ENCODE measurements at regions not wholly inside any gene's neighbourhood (a gene's known extent, or its start where the extent isn't known, plus 50 kb on each side); places are given as distances from the start of the nearest gene placed in this dataset.

- TF ChIP-seq CTCF (IDR thresholded peaks at IDR 0.05; ENCODE audit: insufficient read depth in 1 of 2, low read depth in 1 of 2, low read length in 1 of 2, severe bottlenecking in 1 of 2, unreplicated experiment in 1 of 2): no peak
- H3K36me3 ChIP-seq (ENCODE audit: control insufficient read depth, insufficient read depth, low read length): no peaks in the 10 kb centered on the region
- H3K4me1 Mint-ChIP-seq (ENCODE audit: low read depth, unreplicated experiment): no peaks in the 10 kb centered on the region
- no peaks in the 10 kb centered on the region for H3K9me3 Mint-ChIP-seq (ENCODE audit: unreplicated experiment)
- no peaks in the 10 kb centered on the region for H3K27me3 ChIP-seq (replicated peaks; ENCODE audit: control insufficient read depth, insufficient read depth, low read length)
- H3K4me1 ChIP-seq: 0 out of 2 replicates have a peak, but pooled peaks cover under 1% of the 10 kb centered on the region
- H3K4me3 ChIP-seq (ENCODE audit: low read depth, low read length): no peak overlapping the region
- no peaks in the 10 kb centered on the region for H3K9me3 ChIP-seq
- peaks cover 2% of the 10 kb centered on the region for H3K27me3 Mint-ChIP-seq (ENCODE audit: insufficient read depth, unreplicated experiment)
- intact Hi-C loops (cut with micrococcal nuclease; ENCODE audit: unreplicated experiment): no loop called here
- BruUV-seq (replicated peaks): no TSS peak
- CTCF ChIA-PET: no interaction called here
- H3K27ac Mint-ChIP-seq (ENCODE audit: unreplicated experiment): no peak overlapping the region
- H3K4me3 Mint-ChIP-seq (ENCODE audit: unreplicated experiment): no peak overlapping the region
- DNase-seq: no peak
- POLR2A ChIA-PET: no interaction called here
- no peaks in the 10 kb centered on the region for H3K36me3 Mint-ChIP-seq (ENCODE audit: insufficient read depth, unreplicated experiment)
Observed at GRCh38 chr2:36169843-36170242, 185.7 kb upstream of the CRIM1 start.

DNA sequence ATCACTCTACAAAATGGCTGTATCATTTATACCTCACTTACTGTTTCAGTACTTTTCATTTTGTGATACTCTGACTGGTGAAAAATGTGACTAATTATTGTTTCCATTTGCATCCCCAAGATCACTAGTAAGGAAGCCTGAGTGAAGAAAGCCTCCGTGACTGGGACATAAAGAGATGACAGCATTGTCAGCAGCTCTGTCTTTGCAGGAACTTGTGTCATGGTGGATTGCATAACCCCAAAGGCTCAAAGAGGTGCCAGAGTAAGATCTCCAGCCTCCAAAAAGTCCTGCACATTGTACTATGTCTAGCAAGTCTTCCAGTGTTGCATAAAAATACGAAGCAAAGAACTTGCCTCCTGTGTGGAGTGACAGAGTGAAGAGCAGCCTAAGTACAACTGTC, 187.5 kb upstream of the CRIM1 start:
- no peaks in the 10 kb centered on the region for H3K36me3 Mint-ChIP-seq (ENCODE audit: insufficient read depth, unreplicated experiment)
- H3K27ac Mint-ChIP-seq (ENCODE audit: unreplicated experiment): no peak overlapping the region
- no TSS peak for BruUV-seq (replicated peaks)
- H3K27me3 Mint-ChIP-seq (ENCODE audit: insufficient read depth, unreplicated experiment): peaks cover 2% of the 10 kb centered on the region
- Histone ChIP-seq H3K4me3 (ENCODE audit: low read depth, low read length) (no peak overlapping the region), H3K9me3 (no peaks in the 10 kb centered on the region), H3K27me3 (replicated peaks; ENCODE audit: control insufficient read depth, insufficient read depth, low read length) (no peaks in the 10 kb centered on the region), H3K4me1 (0 out of 2 replicates have a peak, but pooled peaks cover 3% of the 10 kb centered on the region), H3K36me3 (ENCODE audit: control insufficient read depth, insufficient read depth, low read length) (no peaks in the 10 kb centered on the region)
- ChIA-PET CTCF (no interaction called here), POLR2A (no interaction called here)
- no peaks in the 10 kb centered on the region for H3K4me1 Mint-ChIP-seq (ENCODE audit: low read depth, unreplicated experiment)
- no peak for TF ChIP-seq CTCF (IDR thresholded peaks at IDR 0.05; ENCODE audit: insufficient read depth in 1 of 2, low read depth in 1 of 2, low read length in 1 of 2, severe bottlenecking in 1 of 2, unreplicated experiment in 1 of 2)
- H3K4me3 Mint-ChIP-seq (ENCODE audit: unreplicated experiment): no peak overlapping the region
- intact Hi-C loops (cut with micrococcal nuclease; ENCODE audit: unreplicated experiment): no loop called here
- H3K9me3 Mint-ChIP-seq (ENCODE audit: unreplicated experiment): no peaks in the 10 kb centered on the region
- DNase-seq: no peak

- Histone ChIP-seq H3K27me3 (replicated peaks; ENCODE audit: control insufficient read depth, insufficient read depth, low read length) (no peaks in the 10 kb centered on the region), H3K36me3 (ENCODE audit: control insufficient read depth, insufficient read depth, low read length) (no peaks in the 10 kb centered on the region), H3K4me3 (ENCODE audit: low read depth, low read length) (no peak overlapping the region), H3K4me1 (0 out of 2 replicates have a peak, but pooled peaks cover 3% of the 10 kb centered on the region), H3K9me3 (no peaks in the 10 kb centered on the region)
- Mint-ChIP-seq H3K4me1 (ENCODE audit: low read depth, unreplicated experiment) (no peaks in the 10 kb centered on the region), H3K4me3 (ENCODE audit: unreplicated experiment) (no peak overlapping the region), H3K27me3 (ENCODE audit: insufficient read depth, unreplicated experiment) (peaks cover 2% of the 10 kb centered on the region), H3K36me3 (ENCODE audit: insufficient read depth, unreplicated experiment) (no peaks in the 10 kb centered on the region), H3K9me3 (ENCODE audit: unreplicated experiment) (no peaks in the 10 kb centered on the region), H3K27ac (ENCODE audit: unreplicated experiment) (no peak overlapping the region)
- ChIA-PET POLR2A (no interaction called here), CTCF (no interaction called here)
- DNase-seq: no peak
- TF ChIP-seq CTCF (IDR thresholded peaks at IDR 0.05; ENCODE audit: insufficient read depth in 1 of 2, low read depth in 1 of 2, low read length in 1 of 2, severe bottlenecking in 1 of 2, unreplicated experiment in 1 of 2): no peak
- no TSS peak for BruUV-seq (replicated peaks)
- intact Hi-C loops (cut with micrococcal nuclease; ENCODE audit: unreplicated experiment): no loop called here
Observed at GRCh38 chr2:36165132-36165531, 190.4 kb upstream of the CRIM1 start.

All from Caco-2 (cell line).